H1 (cell line): ENCODE measurements at regions not wholly inside any gene's neighbourhood (a gene's known extent, or its start where the extent isn't known, plus 50 kb on each side); places are given as distances from the start of the nearest gene placed in this dataset.
"Not testable (repeated sequence)": the region's sequence is repeated elsewhere in the genome, so short reads cannot be mapped to it uniquely, and the experiment has no call there.

Experiments
- CTCF ChIA-PET: fragments of 300-600 bp; sonication (Branson Sonifier 250); formaldehyde crosslinking; loops from one replicate; lab custom pipeline; 2021; ENCODE audit not compliant: partially characterized antibody; lab: Charles Lee
- POLR2A ChIA-PET: fragments of 300-600 bp; sonication (Branson Sonifier 250); formaldehyde crosslinking; loops from one replicate; lab custom pipeline; 2021; ENCODE audit warnings: inconsistent platforms; ENCODE audit not compliant: partially characterized antibody; lab: Charles Lee
- DNase-seq, 2 experiments: peaks; one replicate each; pipeline versions ENCODE4 v3.0.0 to v3.0.0-alpha.2; 2010 to 2022; ENCODE audit warnings: low spot score in 2 of 2, low read depth in 1 of 2, mixed read lengths in 1 of 2
- FAIRE-seq: peaks from 2 replicates; lab custom pipeline; 2011; peaks lifted over from hg19 to GRCh38; lab: Jason Lieb, UNC
- H2AFZ ChIP-seq: 2 replicates; pipeline ENCODE4 v1.8.1; 2012; ENCODE audit warnings: low read length, inconsistent platforms
- H2AK5ac ChIP-seq: 2 replicates; pipeline ENCODE4 v1.6.1; 2013; ENCODE audit warnings: low read depth, low read length
- H2BK120ac ChIP-seq: replicated peaks from 2 replicates; pipeline ENCODE3; 2013; ENCODE audit warnings: low read depth, low read length, inconsistent platforms
- H2BK12ac ChIP-seq: 2 replicates; pipeline ENCODE4 v1.6.1; 2013; ENCODE audit warnings: low read depth, low read length
- H2BK15ac ChIP-seq: 2 replicates; pipeline ENCODE4 v1.6.1; 2013; ENCODE audit warnings: low read length
- H2BK20ac ChIP-seq: 2 replicates; pipeline ENCODE4 v1.6.1; 2013; ENCODE audit warnings: low read length
- H2BK5ac ChIP-seq: 2 replicates; pipeline ENCODE4 v1.6.1; 2013; ENCODE audit warnings: low read depth, low read length
- H3K14ac ChIP-seq: 2 replicates; pipeline ENCODE4 v1.6.1; 2013; ENCODE audit warnings: inconsistent platforms; ENCODE audit not compliant: insufficient read length
- H3K18ac ChIP-seq: 2 replicates; pipeline ENCODE4 v1.6.1; 2013; ENCODE audit warnings: low read length; ENCODE audit errors: extremely low read depth
- H3K23ac ChIP-seq: 2 replicates; pipeline ENCODE4 v1.6.1; 2013; ENCODE audit warnings: inconsistent platforms; ENCODE audit not compliant: insufficient read length
- H3K23me2 ChIP-seq: 2 replicates; pipeline ENCODE4 v1.6.1; 2013; ENCODE audit warnings: low read depth, low read length
- H3K27ac ChIP-seq: 2 replicates; pipeline ENCODE4 v1.6.1; 2011; ENCODE audit warnings: low read depth, low read length, inconsistent platforms
- H3K27me3 ChIP-seq, 4 experiments: replicated peaks in 1 of 4; 1 replicate in 1 of 4; 2 replicates in 3 of 4; pipeline versions ENCODE4 v1.6.1 to v1.8.1; 2011 to 2013; ENCODE audit warnings: low read length in 3 of 4, mild to moderate bottlenecking in 3 of 4, inconsistent platforms in 2 of 4, mixed read lengths in 2 of 4, moderate library complexity in 1 of 4; ENCODE audit not compliant: control insufficient read depth in 3 of 4, insufficient read depth in 3 of 4; ENCODE audit errors: extremely low read depth in 1 of 4
- H3K36me3 ChIP-seq, 4 experiments: 2 replicates each; pipeline versions ENCODE4 v1.6.1 to v1.8.1; 2011 to 2013; ENCODE audit warnings: mild to moderate bottlenecking in 4 of 4, low read length in 3 of 4, moderate library complexity in 2 of 4, control low read depth in 1 of 4, inconsistent platforms in 1 of 4; ENCODE audit not compliant: insufficient read depth in 4 of 4, control insufficient read depth in 2 of 4
- H3K4ac ChIP-seq: replicated peaks from 2 replicates; pipeline ENCODE3; 2013; ENCODE audit warnings: low read length, low read depth, mixed read lengths, inconsistent platforms; ENCODE audit not compliant: insufficient read length
- H3K4me1 ChIP-seq, 4 experiments: replicated peaks in 1 of 4; 1 replicate in 1 of 4; 2 replicates in 3 of 4; pipeline versions ENCODE4 v1.6.1 to v1.8.1; 2011 to 2013; ENCODE audit warnings: low read length in 3 of 4, inconsistent platforms in 2 of 4, mixed read lengths in 1 of 4; ENCODE audit not compliant: insufficient read depth in 4 of 4, control insufficient read depth in 3 of 4
- H3K4me2 ChIP-seq, 2 experiments: 2 replicates each; pipeline versions ENCODE4 v1.6.1 to v1.8.1; 2011 to 2013; ENCODE audit warnings: low read depth in 2 of 2, low read length in 2 of 2, control low read depth in 1 of 2, inconsistent platforms in 1 of 2, mild to moderate bottlenecking in 1 of 2; ENCODE audit not compliant: insufficient read depth in 1 of 2
- H3K4me3 ChIP-seq, 4 experiments: fragments of 200-600, 300-600 bp in 1 of 4; sonication (generic), shearing (Covaris generic), sonication (Bioruptor Twin) in 1 of 4; 2 replicates each; pipeline versions ENCODE4 v1.5.1 to v1.8.1; 2011 to 2016; ENCODE audit warnings: low read length in 4 of 4, low read depth in 3 of 4, control low read depth in 2 of 4, inconsistent platforms in 2 of 4, mild to moderate bottlenecking in 2 of 4, mixed read lengths in 1 of 4, moderate library complexity in 1 of 4; ENCODE audit not compliant: insufficient read depth in 2 of 4; ENCODE audit errors: extremely low read depth in 1 of 4
- H3K56ac ChIP-seq: replicated peaks from 2 replicates; pipeline ENCODE3; 2013; ENCODE audit warnings: low read depth, mild to moderate bottlenecking, mixed read lengths, low read length, inconsistent platforms; ENCODE audit not compliant: insufficient read length
- H3K79me1 ChIP-seq: 2 replicates; pipeline ENCODE4 v1.6.1; 2013; ENCODE audit warnings: low read depth, low read length, control low read depth
- H3K79me2 ChIP-seq, 2 experiments: 2 replicates each; pipeline versions ENCODE4 v1.6.1 to v1.8.1; 2012 to 2013; ENCODE audit warnings: low read length in 2 of 2, mild to moderate bottlenecking in 2 of 2, inconsistent platforms in 1 of 2; ENCODE audit not compliant: insufficient read depth in 2 of 2, control insufficient read depth in 1 of 2
- H3K9ac ChIP-seq, 4 experiments: replicated peaks in 1 of 4; 1 replicate in 1 of 4; 2 replicates in 3 of 4; pipeline versions ENCODE4 v1.6.1 to v1.8.1; 2011 to 2013; ENCODE audit warnings: low read depth in 3 of 4, low read length in 3 of 4, control low read depth in 2 of 4, mild to moderate bottlenecking in 2 of 4, moderate library complexity in 2 of 4, inconsistent platforms in 1 of 4; ENCODE audit errors: extremely low read depth in 1 of 4
- H3K9me3 ChIP-seq, 2 experiments: 2 replicates each; pipeline versions ENCODE4 v1.6.1 to v1.8.1; 2012 to 2013; ENCODE audit warnings: mild to moderate bottlenecking in 2 of 2, moderate library complexity in 2 of 2, control low read depth in 1 of 2, inconsistent platforms in 1 of 2, low read depth in 1 of 2, low read length in 1 of 2, mixed read lengths in 1 of 2; ENCODE audit not compliant: insufficient read depth in 2 of 2
- H4K20me1 ChIP-seq, 2 experiments: replicated peaks in 1 of 2; 2 replicates each; pipeline versions ENCODE3 to v1.8.1; 2011 to 2013; ENCODE audit warnings: inconsistent platforms in 2 of 2, low read length in 2 of 2, mild to moderate bottlenecking in 1 of 2; ENCODE audit not compliant: insufficient read depth in 2 of 2, control insufficient read depth in 1 of 2
- H4K5ac ChIP-seq: 2 replicates; pipeline ENCODE4 v1.6.1; 2013; ENCODE audit warnings: low read length, low read depth, mixed read lengths, inconsistent platforms; ENCODE audit not compliant: insufficient read length
- H4K8ac ChIP-seq: 2 replicates; pipeline ENCODE4 v1.8.0; 2013; ENCODE audit warnings: mild to moderate bottlenecking, moderate library complexity, low read length, inconsistent platforms; ENCODE audit not compliant: insufficient read depth; ENCODE audit errors: extremely low read depth
- H4K91ac ChIP-seq: replicated peaks from 2 replicates; pipeline ENCODE3; 2013; ENCODE audit warnings: low read length, mixed read lengths, inconsistent platforms; ENCODE audit not compliant: insufficient read length
- E2F6 ChIP-seq: IDR thresholded peaks from 2 replicates; pipeline ENCODE4 v1.6.1; 2012; ENCODE audit warnings: inconsistent platforms
- EZH2 ChIP-seq: fragments of 200-600 bp; sonication (generic); IDR thresholded peaks from 2 replicates; pipeline ENCODE4 v1.7.1; 2012; ENCODE audit warnings: low read depth, mild to moderate bottlenecking, moderate library complexity, low read length, inconsistent platforms; ENCODE audit not compliant: severe bottlenecking
- WGBS, 2 experiments: shearing (Covaris generic) in 1 of 2; methylation state at CpG; one replicate each; pipeline versions ENCODE4 v1.1.6 to v1.1.7; 2013 to 2015; ENCODE audit warnings: low lambda C conversion rate in 2 of 2, mixed read lengths in 2 of 2, inconsistent platforms in 1 of 2, low coverage in 1 of 2, missing lambda C conversion rate in 1 of 2; ENCODE audit not compliant: insufficient replicate concordance in 2 of 2, insufficient coverage in 1 of 2, insufficient read length in 1 of 2; ENCODE audit errors: extremely low coverage in 1 of 2, missing lambda C conversion rate in 1 of 2; 5-methylcytosine and 5-hydroxymethylcytosine counted together

- no peak for TF ChIP-seq EZH2
- no peak for TF ChIP-seq E2F6
Measured at GRCh38 chr2:31784868-31785267, 204.1 kb upstream of the SRD5A2 start (continued).

GRCh38 chr2:31783446-31784091 is 202.8 kb upstream of the SRD5A2 start:
- H3K27ac ChIP-seq, CTCF ChIA-PET, H3K4me3 ChIP-seq, H3K56ac ChIP-seq, H2BK15ac ChIP-seq, H2BK5ac ChIP-seq, H3K4me2 ChIP-seq, H3K9ac ChIP-seq, H3K36me3 ChIP-seq, H2BK120ac ChIP-seq, H3K14ac ChIP-seq, H3K27me3 ChIP-seq, DNase-seq, H4K8ac ChIP-seq, POLR2A ChIA-PET, H4K5ac ChIP-seq, H3K4ac ChIP-seq, H3K23ac ChIP-seq, H3K79me2 ChIP-seq, H3K23me2 ChIP-seq, H3K79me1 ChIP-seq, H3K18ac ChIP-seq, FAIRE-seq, H2BK12ac ChIP-seq, H3K4me1 ChIP-seq, H4K20me1 ChIP-seq, H2AK5ac ChIP-seq, H2BK20ac ChIP-seq, H4K91ac ChIP-seq, H2AFZ ChIP-seq: not testable (repeated sequence)
- WGBS, 2 experiments: 77% methylated on average over 6 of the region's 6 CpGs; no CpG with 5 or more reads in 1 of the 2 experiments
- H3K9me3 ChIP-seq: peaks cover 19 to 21% of the 10 kb centered on the region in 2 experiments
